Naive thymus-derived CD8-positive, alpha-beta T cell (primary cell): ENCODE measurements at regions not wholly inside any gene's neighbourhood (a gene's known extent, or its start where the extent isn't known, plus 50 kb on each side); places are given as distances from the start of the nearest gene placed in this dataset.

Experiments
- ATAC-seq, 2 donors: fragments of 150-1000 bp; cut with Tn5 transposase in 1 of 2; sonication (Bioruptor Pico), chemical (Tn5 transposase) in 1 of 2; 1 replicate in 1 of 2; 2 replicates in 1 of 2; pipeline ENCODE4 v1.10.0; 2021; ENCODE audit warnings: mild to moderate bottlenecking in 2 of 2, moderate library complexity in 2 of 2
- POLR2A ChIA-PET: fragments of 350-600 bp; sonication (Branson Sonifier 250); formaldehyde crosslinking; loops from one replicate; lab custom pipeline; 2021; ENCODE audit warnings: antibody characterized with exemption; lab: Charles Lee
- DNase-seq, 10 donors: peaks; one replicate each; pipeline versions ENCODE4 v3.0.0 to v3.0.0-alpha.2; 2020 to 2022
- H3K27ac Mint-ChIP-seq, 10 donors: one replicate each; pipeline ENCODE4 v1.8.0; 2020 to 2022; ENCODE audit warnings: mild to moderate bottlenecking in 10 of 10, mixed read lengths in 10 of 10, moderate library complexity in 4 of 10, inconsistent platforms in 1 of 10
- H3K27me3 Mint-ChIP-seq, 5 donors: one replicate each; pipeline ENCODE4 v1.8.0; 2021 to 2022; ENCODE audit warnings: mixed read lengths in 5 of 5
- H3K36me3 Mint-ChIP-seq, 3 donors: one replicate each; pipeline ENCODE4 v1.8.0; 2020 to 2022; ENCODE audit warnings: mixed read lengths in 3 of 3, mild to moderate bottlenecking in 2 of 3, inconsistent platforms in 1 of 3
- H3K4me1 Mint-ChIP-seq, 4 donors: one replicate each; pipeline ENCODE4 v1.8.0; 2021 to 2022; ENCODE audit warnings: mixed read lengths in 4 of 4
- H3K4me3 Mint-ChIP-seq, 10 donors: one replicate each; pipeline ENCODE4 v1.8.0; 2020 to 2022; ENCODE audit warnings: mild to moderate bottlenecking in 10 of 10, mixed read lengths in 10 of 10, moderate library complexity in 6 of 10, inconsistent platforms in 1 of 10
- H3K9me3 Mint-ChIP-seq, 9 donors: one replicate each; pipeline ENCODE4 v1.8.0; 2020 to 2022; ENCODE audit warnings: mixed read lengths in 9 of 9, mild to moderate bottlenecking in 3 of 9, inconsistent platforms in 1 of 9, moderate library complexity in 1 of 9

DNA sequence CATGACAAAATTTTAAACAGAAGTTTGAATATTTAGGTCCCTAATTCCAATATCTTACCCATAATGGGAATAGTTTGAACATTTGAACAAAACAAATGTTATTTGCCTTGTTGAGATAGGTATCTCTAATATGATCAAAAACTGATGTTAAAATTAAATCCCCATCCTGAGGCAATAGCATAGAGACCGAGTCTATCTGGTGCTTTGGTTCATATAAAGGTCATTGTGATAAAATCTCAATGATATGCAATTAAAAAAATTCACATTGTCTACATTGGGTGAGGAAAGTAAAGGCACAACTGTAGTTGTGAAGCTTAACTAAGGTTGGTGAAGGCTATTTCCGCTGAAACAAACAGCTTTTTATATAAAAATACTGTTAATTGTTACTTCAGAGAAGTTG is 318.3 kb downstream of the CAAP1 start:
- H3K4me1 Mint-ChIP-seq, result no peaks in the 10 kb centered on the region
- ATAC-seq, result no peak
- H3K36me3 Mint-ChIP-seq, result no peaks in the 10 kb centered on the region
- no peak overlapping the region for H3K27ac Mint-ChIP-seq
- peaks cover 0 to 3% (median 0%) of the 10 kb centered on the region in 9 donors for H3K9me3 Mint-ChIP-seq
- POLR2A ChIA-PET, result no interaction called here
- no peaks in the 10 kb centered on the region for H3K27me3 Mint-ChIP-seq
- no peak for DNase-seq
- H3K4me3 Mint-ChIP-seq, result no peak overlapping the region

DNA sequence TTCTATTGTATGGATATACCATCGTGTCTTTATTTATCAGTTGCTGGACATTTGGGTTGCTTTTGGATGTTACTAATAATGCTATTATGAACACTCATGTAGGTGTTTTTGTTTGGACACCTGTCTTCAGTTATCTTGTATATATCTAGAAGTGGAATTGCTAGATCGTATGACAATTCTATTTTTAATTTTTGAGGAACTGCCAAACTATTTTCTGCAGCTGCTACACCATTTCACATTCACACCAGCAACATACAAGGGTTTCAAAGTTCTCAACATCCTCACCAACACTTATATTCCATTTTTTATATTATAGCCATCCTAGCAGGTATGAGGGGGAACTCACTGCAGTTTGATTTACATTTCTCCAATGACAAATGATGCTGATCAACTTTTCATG is 324.6 kb downstream of the CAAP1 start:
- Mint-ChIP-seq H3K4me3 (no peak overlapping the region), H3K36me3 (no peaks in the 10 kb centered on the region), H3K4me1 (no peaks in the 10 kb centered on the region), H3K27ac (no peak overlapping the region), H3K27me3 (no peaks in the 10 kb centered on the region), H3K9me3 (peaks cover 0 to 10% (median 0%) of the 10 kb centered on the region in 9 donors)
- ATAC-seq (no peak), DNase-seq (no peak)
- POLR2A ChIA-PET, result no interaction called here

DNA sequence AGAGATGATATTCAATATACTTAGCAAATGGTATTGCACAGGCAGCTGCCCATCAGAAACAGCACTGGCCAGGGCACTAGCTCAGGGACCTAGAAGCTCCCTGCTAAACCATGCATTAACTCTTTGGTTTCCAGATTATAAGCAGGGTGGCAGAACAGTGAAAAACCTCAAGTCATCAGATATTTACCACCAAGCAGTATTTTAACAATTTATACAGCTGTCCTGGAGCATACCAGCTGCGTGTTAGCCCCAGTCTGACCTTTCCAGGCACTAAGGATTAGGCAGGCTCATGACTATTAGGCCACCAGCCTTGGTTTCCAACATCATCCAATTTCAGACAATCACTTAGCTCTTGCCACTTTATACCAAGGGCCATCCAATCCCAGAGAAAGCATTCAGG is 326.5 kb downstream of the CAAP1 start:
- POLR2A ChIA-PET, result no interaction called here
- Mint-ChIP-seq H3K9me3 (peaks cover 0 to 10% (median 1%) of the 10 kb centered on the region in 9 donors), H3K36me3 (no peaks in the 10 kb centered on the region), H3K4me3 (no peak overlapping the region), H3K4me1 (no peaks in the 10 kb centered on the region), H3K27ac (no peak overlapping the region), H3K27me3 (no peaks in the 10 kb centered on the region)
- no peak for DNase-seq
- ATAC-seq, result no peak

DNA sequence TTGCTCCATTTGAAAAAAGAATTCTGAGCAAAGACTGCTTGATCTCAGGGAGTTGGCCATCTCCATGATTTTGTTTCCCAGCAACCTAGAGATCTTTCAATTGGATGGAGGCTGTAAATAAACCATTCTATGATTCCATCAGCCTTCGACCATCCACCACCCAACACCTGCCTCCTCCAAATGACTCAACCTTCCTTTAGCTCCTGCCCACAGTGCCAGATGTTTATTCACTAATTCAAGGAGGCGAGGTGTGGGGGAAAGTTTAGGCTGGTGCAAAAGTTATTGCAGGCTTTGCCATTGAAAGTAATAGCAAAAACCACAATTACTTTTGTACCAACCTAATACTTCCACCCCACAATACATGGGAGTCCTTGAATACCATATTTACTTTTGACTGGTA is 327.5 kb downstream of the CAAP1 start:
- Mint-ChIP-seq H3K4me3 (no peak overlapping the region), H3K9me3 (peaks cover 0 to 16% (median 1%) of the 10 kb centered on the region in 9 donors)
- ATAC-seq, result no peak

DNA sequence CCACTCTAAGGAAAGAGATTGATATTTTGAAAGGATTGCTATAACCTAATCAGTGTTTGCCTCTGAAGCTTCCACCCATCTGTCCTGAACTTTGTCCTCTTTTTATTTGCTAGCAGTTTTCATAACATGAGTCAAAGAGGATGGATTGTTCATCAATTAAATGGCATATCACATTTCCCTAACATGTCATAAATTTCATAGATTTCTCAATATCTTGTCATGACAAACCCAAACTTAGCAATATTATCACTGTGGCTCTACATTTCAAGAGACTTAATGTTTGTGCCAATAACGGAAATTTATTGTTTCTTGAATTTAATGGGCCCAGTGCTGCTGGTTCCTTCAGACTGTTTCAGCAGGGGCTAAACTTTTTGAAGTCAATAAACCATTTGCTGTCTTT is 330.3 kb downstream of the CAAP1 start:
- no peak overlapping the region for H3K27ac Mint-ChIP-seq
- H3K4me1 Mint-ChIP-seq, result no peaks in the 10 kb centered on the region
- DNase-seq (no peak), ATAC-seq (no peak)
- no peak overlapping the region for H3K4me3 Mint-ChIP-seq
- no peaks in the 10 kb centered on the region for H3K36me3 Mint-ChIP-seq
- no peaks in the 10 kb centered on the region for H3K27me3 Mint-ChIP-seq
- POLR2A ChIA-PET, result no interaction called here
- peaks cover 0 to 13% (median 4%) of the 10 kb centered on the region in 9 donors for H3K9me3 Mint-ChIP-seq

More for the DNA sequence above, 327.5 kb downstream of the CAAP1 start:
- POLR2A ChIA-PET, result no interaction called here
- no peaks in the 10 kb centered on the region for H3K27me3 Mint-ChIP-seq
- DNase-seq, result no peak
- H3K27ac Mint-ChIP-seq, result no peak overlapping the region
- no peaks in the 10 kb centered on the region for H3K36me3 Mint-ChIP-seq
- H3K4me1 Mint-ChIP-seq, result no peaks in the 10 kb centered on the region

DNA sequence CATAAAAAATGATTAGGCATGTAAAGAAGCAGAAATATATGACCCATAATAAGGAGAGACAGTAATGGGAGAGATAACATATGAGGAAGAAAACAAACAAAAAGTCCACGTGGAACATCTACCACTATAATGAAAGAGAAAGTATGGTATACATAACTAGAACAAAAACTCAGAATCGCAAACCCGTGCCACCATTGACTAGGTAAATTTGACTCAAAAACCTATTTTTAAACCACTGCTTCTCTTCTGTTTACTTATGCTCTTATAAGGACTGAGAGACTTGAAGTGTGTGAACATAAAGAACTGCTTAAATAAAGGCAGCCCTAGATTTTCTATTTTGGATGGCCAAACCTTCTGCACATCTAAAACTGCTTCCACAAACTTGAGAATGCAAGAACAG is 330.7 kb downstream of the CAAP1 start:
- POLR2A ChIA-PET, result no interaction called here
- no peak overlapping the region for H3K27ac Mint-ChIP-seq
- no peaks in the 10 kb centered on the region for H3K4me1 Mint-ChIP-seq
- DNase-seq (no peak), ATAC-seq (no peak)
- H3K27me3 Mint-ChIP-seq, result no peaks in the 10 kb centered on the region
- H3K9me3 Mint-ChIP-seq, result peaks cover 0 to 13% (median 7%) of the 10 kb centered on the region in 9 donors
- H3K36me3 Mint-ChIP-seq, result no peaks in the 10 kb centered on the region
- no peak overlapping the region for H3K4me3 Mint-ChIP-seq

DNA sequence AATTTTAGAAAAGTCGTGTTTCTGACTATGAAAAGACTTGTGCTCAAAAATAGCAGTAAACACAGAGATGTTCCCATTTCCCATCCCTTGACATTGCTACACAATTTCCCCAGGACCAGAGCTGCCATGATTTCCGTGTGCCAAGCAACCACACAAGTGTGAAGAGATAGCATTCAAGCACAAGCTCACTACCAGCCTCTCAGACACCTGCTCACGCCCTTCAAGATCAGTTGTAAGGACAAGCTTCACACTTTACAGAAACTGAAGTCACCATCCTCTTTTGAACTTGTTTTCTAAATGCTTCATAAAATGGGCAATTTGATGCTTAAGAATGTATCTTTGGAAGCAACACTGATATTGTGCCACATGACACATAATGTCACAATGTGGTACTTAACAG is 333.1 kb downstream of the CAAP1 start:
- H3K27ac Mint-ChIP-seq, result no peak overlapping the region
- H3K9me3 Mint-ChIP-seq, result peaks cover 4 to 14% (median 11%) of the 10 kb centered on the region in 9 donors
- H3K4me3 Mint-ChIP-seq, result no peak overlapping the region
- POLR2A ChIA-PET, result no interaction called here
- no peaks in the 10 kb centered on the region for H3K27me3 Mint-ChIP-seq
- H3K4me1 Mint-ChIP-seq, result no peaks in the 10 kb centered on the region
- no peak for ATAC-seq
- DNase-seq, result no peak
- H3K36me3 Mint-ChIP-seq, result no peaks in the 10 kb centered on the region

DNA sequence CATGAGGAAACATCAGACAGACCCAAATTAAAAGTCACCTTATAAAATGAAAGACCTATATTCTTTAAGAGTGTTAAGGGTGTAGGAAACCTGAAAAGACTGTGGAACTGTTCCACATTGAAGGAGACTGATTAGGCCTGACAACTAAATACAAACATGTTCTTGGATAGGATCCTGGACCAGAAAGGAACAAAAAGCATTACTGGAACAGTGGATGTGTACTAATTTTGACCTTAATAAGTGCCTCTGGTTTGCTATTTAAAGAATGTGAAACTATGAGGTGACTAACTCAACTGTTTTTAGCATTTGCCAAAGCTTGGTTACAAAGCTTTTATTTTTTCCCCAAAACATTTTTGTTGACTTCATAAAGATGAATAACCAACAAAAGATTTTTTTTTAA is 340.6 kb downstream of the CAAP1 start:
- Mint-ChIP-seq H3K4me3 (no peak overlapping the region), H3K27me3 (no peaks in the 10 kb centered on the region), H3K9me3 (peaks cover under 1 to 34% (median 9%) of the 10 kb centered on the region in 9 donors), H3K36me3 (no peaks in the 10 kb centered on the region), H3K4me1 (no peaks in the 10 kb centered on the region), H3K27ac (no peak overlapping the region)
- POLR2A ChIA-PET, result no interaction called here
- DNase-seq, result no peak
- ATAC-seq, result no peak

DNA sequence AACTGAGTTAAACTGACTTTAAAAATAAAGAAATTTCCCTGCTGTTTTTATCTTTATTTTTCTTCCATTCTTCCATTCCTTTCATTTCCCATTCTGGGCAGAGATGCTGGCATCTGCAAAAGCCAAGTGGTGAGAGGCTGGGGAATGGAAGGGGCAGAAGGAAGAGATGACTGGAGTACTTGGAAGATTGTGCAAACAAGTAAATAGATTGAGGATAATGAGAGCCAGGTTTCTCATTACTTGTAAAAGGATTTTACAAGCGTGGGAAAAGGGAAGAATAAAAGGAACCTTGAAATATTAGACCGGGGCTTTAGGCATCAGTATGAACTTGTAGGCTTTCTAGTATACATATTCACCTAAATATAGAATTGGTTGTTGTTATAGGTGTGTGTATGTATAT is 341.2 kb downstream of the CAAP1 start:
- DNase-seq, result no peak
- POLR2A ChIA-PET, result no interaction called here
- Mint-ChIP-seq H3K27me3 (no peaks in the 10 kb centered on the region), H3K4me3 (no peak overlapping the region), H3K36me3 (no peaks in the 10 kb centered on the region), H3K4me1 (no peaks in the 10 kb centered on the region), H3K27ac (no peak overlapping the region), H3K9me3 (peaks cover 6 to 35% (median 8%) of the 10 kb centered on the region in 9 donors)
- no peak for ATAC-seq

DNA sequence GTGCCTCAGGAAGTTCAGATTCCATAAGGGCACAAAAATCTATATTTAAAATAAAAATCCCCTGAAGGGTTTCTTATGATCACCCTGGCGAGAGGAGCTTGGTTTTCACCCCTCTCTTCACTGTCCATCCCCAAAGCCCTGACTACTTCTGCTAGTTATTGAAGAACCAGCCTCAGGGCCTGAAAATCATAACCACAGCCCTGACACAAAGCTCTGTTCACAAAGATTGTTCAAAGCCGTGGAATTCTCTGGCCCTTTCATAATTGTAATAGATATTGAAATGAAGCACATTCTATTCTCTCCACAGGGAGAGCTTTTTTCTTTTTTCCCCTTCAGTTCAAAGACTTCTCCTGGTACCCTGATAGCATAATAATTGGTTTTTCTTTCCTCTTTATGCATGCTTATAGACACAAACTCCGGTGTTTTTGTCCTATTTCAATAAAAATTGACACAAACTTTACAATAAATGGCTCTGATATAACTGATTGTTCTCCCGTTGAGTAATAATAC is 343.8 kb downstream of the CAAP1 start:
- POLR2A ChIA-PET, result no interaction called here
- Mint-ChIP-seq H3K9me3 (peaks cover 4 to 37% (median 8%) of the 10 kb centered on the region in 9 donors), H3K27me3 (no peaks in the 10 kb centered on the region), H3K27ac (no peak overlapping the region), H3K36me3 (no peaks in the 10 kb centered on the region), H3K4me1 (no peaks in the 10 kb centered on the region), H3K4me3 (no peak overlapping the region)
- DNase-seq, result no peak
- ATAC-seq, result no peak

DNA sequence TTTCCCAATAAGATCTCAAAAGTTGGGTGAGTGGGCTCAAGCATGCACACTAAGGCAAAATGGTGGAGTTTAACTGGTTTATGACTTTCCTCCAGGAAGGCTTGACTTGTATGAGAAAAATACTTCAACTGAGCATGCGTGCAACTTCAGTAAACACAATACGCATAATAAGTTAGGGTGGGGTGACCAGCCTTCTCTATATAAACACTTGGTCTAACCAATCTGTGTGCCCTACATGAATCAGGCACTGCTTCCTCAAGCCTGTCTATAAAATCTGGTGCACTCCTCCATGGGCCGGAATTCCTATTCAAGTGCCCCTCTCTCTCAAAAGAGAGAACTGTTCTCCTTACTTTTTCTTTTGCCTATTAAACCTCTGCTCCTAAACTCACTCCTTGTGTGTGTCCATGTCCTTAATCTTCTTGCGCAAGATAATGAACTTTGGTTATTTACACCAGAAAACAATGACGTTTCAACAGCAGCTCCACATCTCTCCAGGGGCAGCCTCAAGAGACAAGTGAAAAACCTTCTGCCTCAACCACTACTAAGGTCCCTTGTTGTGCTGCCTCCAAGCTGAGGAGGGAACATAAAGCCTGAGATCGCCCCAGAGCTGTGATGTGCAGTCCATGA is 352.6 kb downstream of the CAAP1 start:
- peaks cover 0 to 6% (median 0%) of the 10 kb centered on the region in 5 donors for H3K27me3 Mint-ChIP-seq
- no peak overlapping the region for H3K4me3 Mint-ChIP-seq
- POLR2A ChIA-PET, result no interaction called here
- H3K27ac Mint-ChIP-seq, result no peak overlapping the region
- peaks cover 8 to 40% (median 15%) of the 10 kb centered on the region in 9 donors for H3K9me3 Mint-ChIP-seq
- ATAC-seq (no peak), DNase-seq (no peak)
- H3K4me1 Mint-ChIP-seq, result no peaks in the 10 kb centered on the region
- H3K36me3 Mint-ChIP-seq, result no peaks in the 10 kb centered on the region

DNA sequence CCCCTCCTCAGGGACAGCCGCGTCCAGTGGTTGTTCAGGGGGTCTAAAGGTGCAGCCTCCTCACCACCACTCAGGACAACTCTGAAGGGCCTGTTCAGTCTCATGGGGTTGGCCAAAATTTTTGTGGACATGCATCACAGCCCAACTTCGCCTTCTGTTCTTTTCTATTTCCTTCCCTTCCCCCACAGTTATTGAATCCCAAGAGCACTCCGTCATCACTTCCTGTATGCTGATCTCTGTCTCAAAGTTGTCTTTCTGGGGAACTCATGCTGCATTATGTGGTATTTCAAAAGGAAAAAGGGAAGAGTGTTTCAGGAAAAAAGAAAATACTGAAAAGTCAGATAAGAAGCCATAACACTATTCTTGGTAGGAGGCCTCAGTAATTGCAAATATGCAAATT is 355.4 kb downstream of the CAAP1 start:
- H3K9me3 Mint-ChIP-seq, result peaks cover 3 to 27% (median 12%) of the 10 kb centered on the region in 9 donors
- H3K36me3 Mint-ChIP-seq, result no peaks in the 10 kb centered on the region
- DNase-seq (no peak), ATAC-seq (no peak)
- no peaks in the 10 kb centered on the region for H3K4me1 Mint-ChIP-seq
- H3K4me3 Mint-ChIP-seq, result no peak overlapping the region
- H3K27me3 Mint-ChIP-seq, result peaks cover 0 to 6% (median 0%) of the 10 kb centered on the region in 5 donors
- no peak overlapping the region for H3K27ac Mint-ChIP-seq
- POLR2A ChIA-PET, result no interaction called here

DNA sequence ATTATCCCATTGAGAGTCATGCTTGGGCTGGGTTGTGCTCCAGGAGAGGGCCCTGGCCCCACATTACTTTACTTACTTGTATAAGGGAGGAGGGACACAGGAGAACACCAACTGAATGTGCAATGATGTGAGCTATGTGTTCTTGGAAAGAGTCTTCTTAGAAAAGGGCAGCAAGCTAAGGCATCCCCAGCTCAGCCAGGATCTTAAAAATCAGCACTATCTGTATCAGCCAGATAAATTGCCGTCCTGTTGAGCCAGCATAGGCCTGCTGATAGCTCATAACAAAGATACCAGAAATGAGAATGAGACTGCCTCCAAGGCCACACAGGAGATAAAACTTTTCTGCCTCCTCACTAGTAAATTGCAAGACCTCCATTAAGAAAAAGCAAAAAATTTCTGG is 357.5 kb downstream of the CAAP1 start:
- peaks cover 2 to 19% (median 6%) of the 10 kb centered on the region in 9 donors for H3K9me3 Mint-ChIP-seq
- H3K4me1 Mint-ChIP-seq, result no peaks in the 10 kb centered on the region
- H3K4me3 Mint-ChIP-seq, result no peak overlapping the region
- H3K27me3 Mint-ChIP-seq, result peaks cover 0 to 6% (median 0%) of the 10 kb centered on the region in 5 donors
- POLR2A ChIA-PET, result no interaction called here
- no peaks in the 10 kb centered on the region for H3K36me3 Mint-ChIP-seq
- no peak overlapping the region for H3K27ac Mint-ChIP-seq
- DNase-seq (no peak), ATAC-seq (no peak)

DNA sequence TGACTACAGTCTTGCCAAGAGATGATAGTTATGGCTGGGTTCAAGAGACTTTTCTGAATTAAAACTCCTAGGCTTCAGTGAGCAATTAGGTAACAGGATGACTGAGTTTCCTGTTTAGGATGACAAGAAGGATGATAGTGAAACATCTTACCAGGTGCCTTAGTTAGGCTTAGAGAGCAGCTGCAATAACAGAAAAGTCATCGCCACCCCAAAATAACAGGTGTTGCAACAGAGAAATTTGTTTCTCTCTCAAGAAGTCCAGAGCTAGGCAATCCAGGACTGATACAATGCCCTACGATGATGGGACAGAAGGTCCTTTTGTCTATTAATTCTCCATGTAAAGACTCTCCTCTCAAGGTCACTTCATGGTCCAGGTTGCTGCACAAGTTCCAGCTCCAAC is 361.8 kb downstream of the CAAP1 start:
- ATAC-seq (no peak), DNase-seq (no peak)
- no peaks in the 10 kb centered on the region for H3K4me1 Mint-ChIP-seq
- peaks cover 0 to 25% (median 1%) of the 10 kb centered on the region in 9 donors for H3K9me3 Mint-ChIP-seq
- POLR2A ChIA-PET, result no interaction called here
- H3K27ac Mint-ChIP-seq, result no peak overlapping the region
- H3K27me3 Mint-ChIP-seq, result no peaks in the 10 kb centered on the region
- no peaks in the 10 kb centered on the region for H3K36me3 Mint-ChIP-seq
- no peak overlapping the region for H3K4me3 Mint-ChIP-seq
